Mucosa of stomach (tissue), 1 donor: ENCODE measurements at regions not wholly inside any gene's neighbourhood (a gene's known extent, or its start where the extent isn't known, plus 50 kb on each side); places are given as distances from the start of the nearest gene placed in this dataset.

Source experiments
- H3K27me3 ChIP-seq: one replicate; pipeline ENCODE4 v1.7.0; 2013; ENCODE audit warnings: mild to moderate bottlenecking, low read length; ENCODE audit not compliant: control insufficient read depth, insufficient read depth
- H3K36me3 ChIP-seq: one replicate; pipeline ENCODE4 v1.7.0; 2013; ENCODE audit warnings: low read length; ENCODE audit not compliant: control insufficient read depth, insufficient read depth
- H3K4me1 ChIP-seq: one replicate; pipeline ENCODE4 v1.7.0; 2013; ENCODE audit warnings: mild to moderate bottlenecking, low read length; ENCODE audit not compliant: control insufficient read depth, insufficient read depth
- H3K4me3 ChIP-seq: one replicate; pipeline ENCODE4 v1.7.0; 2013; ENCODE audit warnings: low read length
- H3K9ac ChIP-seq: one replicate; pipeline ENCODE4 v1.7.0; 2013; ENCODE audit warnings: mild to moderate bottlenecking, low read length, moderate library complexity
- H3K9me3 ChIP-seq: one replicate; pipeline ENCODE4 v1.7.0; 2013; ENCODE audit warnings: mild to moderate bottlenecking, low read length, moderate library complexity; ENCODE audit not compliant: control insufficient read depth
- donor health status: Pancreatic carcinoma.

DNA sequence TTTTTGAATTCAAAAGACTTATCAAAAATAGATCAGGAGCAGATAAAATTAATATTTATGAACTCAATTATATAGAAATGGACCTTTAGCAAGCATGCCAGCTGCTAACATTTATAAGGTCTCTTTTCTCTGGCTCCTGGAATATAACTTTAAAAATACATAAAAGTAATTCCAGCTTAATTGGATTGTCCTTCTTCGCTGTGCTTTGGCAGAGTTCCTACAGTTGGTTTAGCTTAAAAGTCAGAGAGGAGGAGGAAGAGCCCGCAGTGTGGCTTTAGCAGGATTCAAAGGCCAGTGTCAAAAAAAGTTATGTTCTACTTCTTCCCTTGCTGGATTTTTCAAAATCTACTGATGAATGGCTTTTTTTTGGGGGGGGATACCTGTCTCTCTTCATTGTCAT is 1484.9 kb upstream of the TMEM132C start:
- no peaks in the 10 kb centered on the region for H3K4me1 ChIP-seq
- no peak overlapping the region for H3K9ac ChIP-seq
- H3K27me3 ChIP-seq: no peaks in the 10 kb centered on the region
- H3K36me3 ChIP-seq: no peaks in the 10 kb centered on the region
- H3K4me3 ChIP-seq: no peak overlapping the region
- H3K9me3 ChIP-seq: no peaks in the 10 kb centered on the region

DNA sequence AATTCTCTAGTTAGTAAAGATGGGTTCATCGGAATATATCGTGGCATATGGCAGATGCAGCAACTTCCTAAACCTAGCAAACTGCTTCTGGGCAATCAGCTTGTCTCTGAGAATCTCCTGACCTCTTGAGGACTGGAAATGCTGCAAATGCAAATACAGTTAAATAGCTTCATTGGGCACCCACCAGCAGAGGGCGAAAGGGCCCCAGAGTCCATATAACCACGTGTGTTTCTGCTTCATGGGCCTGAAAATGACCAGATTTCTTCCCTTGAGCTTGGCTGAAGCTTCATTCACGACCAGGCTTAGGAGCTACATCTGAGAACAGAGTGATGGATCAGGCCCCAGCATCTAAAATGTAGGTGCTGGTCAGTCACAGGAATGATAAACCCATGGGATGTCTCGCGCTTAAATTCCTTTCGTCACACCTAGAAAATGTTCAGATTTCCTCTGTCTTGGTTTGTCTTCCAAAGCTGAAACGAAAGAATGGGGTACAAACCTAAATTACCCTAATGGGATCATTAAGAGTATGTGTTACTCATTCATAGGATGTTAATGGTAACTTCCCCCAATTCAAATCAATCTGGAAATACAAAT is 1482.5 kb upstream of the TMEM132C start:
- H3K4me1 ChIP-seq: no peaks in the 10 kb centered on the region
- no peaks in the 10 kb centered on the region for H3K36me3 ChIP-seq
- H3K9me3 ChIP-seq: no peaks in the 10 kb centered on the region
- H3K27me3 ChIP-seq: no peaks in the 10 kb centered on the region
- H3K4me3 ChIP-seq: no peak overlapping the region
- H3K9ac ChIP-seq: no peak overlapping the region

DNA sequence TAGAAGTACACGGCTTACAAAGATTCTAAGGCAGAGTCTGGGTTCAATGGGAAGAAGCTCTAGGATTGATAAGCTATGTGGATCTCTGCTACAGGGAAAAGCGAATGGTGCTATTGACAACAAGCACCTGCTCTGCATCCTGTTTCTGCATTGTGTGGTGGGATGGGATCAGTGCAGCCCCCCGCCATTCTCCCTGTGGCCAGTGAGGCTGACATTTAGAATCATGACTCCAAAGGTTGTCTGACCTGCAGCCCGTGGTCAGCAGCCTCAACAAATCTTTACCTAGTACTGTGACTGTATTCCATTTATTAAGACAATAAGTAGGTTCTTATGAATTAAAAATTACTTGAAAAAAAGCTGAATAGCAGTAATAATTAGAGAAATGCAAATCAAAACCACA is 1477.0 kb upstream of the TMEM132C start:
- Histone ChIP-seq H3K9me3 (no peaks in the 10 kb centered on the region), H3K27me3 (no peaks in the 10 kb centered on the region), H3K36me3 (no peaks in the 10 kb centered on the region), H3K9ac (no peak overlapping the region), H3K4me1 (no peaks in the 10 kb centered on the region), H3K4me3 (no peak overlapping the region)

DNA sequence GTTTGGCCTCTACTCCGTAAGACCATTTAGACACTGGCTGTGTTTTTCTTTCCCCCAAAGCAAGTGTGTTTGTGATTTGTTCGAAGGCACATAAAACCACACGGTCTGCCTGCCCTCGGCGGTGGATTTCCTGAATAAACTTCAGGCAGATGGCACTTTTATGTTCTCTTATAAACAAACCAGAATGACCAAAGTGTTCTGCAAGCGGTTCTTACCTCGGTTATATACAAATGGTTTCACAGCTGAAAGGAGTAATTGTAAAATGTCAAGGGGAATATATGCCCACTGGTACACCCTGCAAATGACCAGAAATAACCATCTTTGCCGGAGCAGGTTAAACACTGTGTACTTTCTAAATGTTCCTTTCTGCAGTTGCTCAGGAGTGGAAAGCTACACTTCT is 1475.8 kb upstream of the TMEM132C start:
- Histone ChIP-seq H3K4me1 (no peaks in the 10 kb centered on the region), H3K9ac (no peak overlapping the region), H3K4me3 (no peak overlapping the region), H3K9me3 (no peaks in the 10 kb centered on the region), H3K27me3 (no peaks in the 10 kb centered on the region), H3K36me3 (no peaks in the 10 kb centered on the region)

DNA sequence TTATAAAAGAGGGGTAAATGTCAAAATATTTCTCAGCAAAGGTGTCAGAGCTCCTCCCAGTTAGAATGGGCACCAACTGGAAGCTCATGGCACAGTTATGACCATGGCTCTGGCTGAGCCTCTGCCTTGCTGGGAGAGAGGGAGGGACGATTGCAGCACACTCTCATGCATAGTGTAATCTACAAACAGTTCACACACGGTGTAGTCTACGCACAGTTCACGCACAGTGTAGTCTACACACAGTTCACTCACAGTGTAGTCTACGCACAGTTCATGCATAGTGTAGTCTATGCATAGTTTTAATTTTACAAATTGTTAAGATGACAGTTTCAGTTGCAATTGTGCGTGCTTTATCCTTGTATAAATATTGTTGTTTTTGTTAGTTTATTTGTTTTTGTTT is 1474.6 kb upstream of the TMEM132C start:
- no peaks in the 10 kb centered on the region for H3K36me3 ChIP-seq
- no peaks in the 10 kb centered on the region for H3K27me3 ChIP-seq
- H3K9me3 ChIP-seq: no peaks in the 10 kb centered on the region
- H3K9ac ChIP-seq: no peak overlapping the region
- H3K4me3 ChIP-seq: no peak overlapping the region
- no peaks in the 10 kb centered on the region for H3K4me1 ChIP-seq

DNA sequence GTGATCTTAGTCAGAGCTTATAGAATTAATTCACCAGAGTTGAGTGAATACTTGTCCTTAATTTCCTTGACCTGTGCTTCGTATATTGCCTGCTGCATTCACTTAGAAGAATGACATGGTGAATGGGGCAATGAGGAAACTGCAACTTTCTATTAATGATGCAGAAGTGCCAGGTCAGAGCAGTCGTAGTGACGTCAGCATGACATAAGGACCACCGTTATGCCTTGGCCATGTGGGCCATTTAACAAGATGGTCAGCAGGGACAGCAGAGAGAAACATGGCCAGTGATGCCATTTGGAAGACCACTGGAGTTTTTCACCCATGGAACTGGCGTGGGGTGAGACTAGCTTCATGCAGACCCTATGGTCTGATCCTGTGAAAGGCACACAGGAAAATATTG is 1469.4 kb upstream of the TMEM132C start:
- Histone ChIP-seq H3K9me3 (no peaks in the 10 kb centered on the region), H3K27me3 (no peaks in the 10 kb centered on the region), H3K4me3 (no peak overlapping the region), H3K36me3 (no peaks in the 10 kb centered on the region), H3K9ac (no peak overlapping the region), H3K4me1 (no peaks in the 10 kb centered on the region)

DNA sequence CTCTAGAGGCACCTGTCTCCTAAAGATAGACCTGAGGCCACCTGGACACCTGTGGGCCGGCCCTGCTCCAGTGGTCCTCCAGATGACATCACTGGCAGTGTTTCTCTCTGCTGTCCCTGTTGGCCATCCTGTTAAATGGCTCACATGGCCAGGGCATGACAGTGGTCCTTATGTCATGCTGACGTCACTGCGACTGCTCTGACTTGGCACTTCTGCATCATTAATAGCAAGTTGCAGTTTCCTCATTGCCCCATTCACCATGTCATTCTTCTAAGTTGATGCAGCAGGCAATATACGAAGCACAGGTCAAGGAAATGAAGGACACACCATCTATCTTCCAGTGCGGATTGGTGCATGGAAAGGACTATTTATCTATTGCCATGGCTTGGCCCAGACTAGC is 1468.5 kb upstream of the TMEM132C start:
- Histone ChIP-seq H3K9ac (no peak overlapping the region), H3K27me3 (no peaks in the 10 kb centered on the region), H3K9me3 (no peaks in the 10 kb centered on the region), H3K4me3 (no peak overlapping the region), H3K36me3 (no peaks in the 10 kb centered on the region), H3K4me1 (no peaks in the 10 kb centered on the region)

DNA sequence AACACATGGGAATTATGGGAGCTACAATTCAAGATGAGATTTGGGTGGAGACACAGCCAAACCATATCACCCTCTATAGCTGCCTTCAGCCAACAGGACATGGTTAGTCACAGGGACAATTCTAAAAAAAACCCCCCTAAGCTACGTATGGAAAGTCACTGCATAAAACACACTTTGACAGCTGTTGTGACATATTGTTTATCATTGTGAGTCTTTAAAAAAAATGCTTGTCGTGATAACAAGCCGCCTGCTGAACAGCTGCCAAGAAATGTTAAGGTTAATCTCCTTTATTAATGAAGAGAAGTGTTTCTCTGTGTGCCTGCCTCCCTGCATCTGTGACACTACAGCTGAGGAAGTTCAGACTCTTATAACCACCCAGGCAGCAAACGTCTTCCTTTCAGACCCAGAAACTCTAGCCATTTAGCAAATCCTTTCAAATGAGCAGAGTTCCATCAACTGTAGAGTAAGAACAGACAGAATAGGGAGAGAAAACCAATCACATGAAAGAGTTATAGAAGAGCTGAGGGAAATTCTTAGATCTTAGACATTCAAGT is 1459.6 kb upstream of the TMEM132C start:
- Histone ChIP-seq H3K9me3 (no peaks in the 10 kb centered on the region), H3K4me3 (no peak overlapping the region), H3K27me3 (no peaks in the 10 kb centered on the region), H3K4me1 (no peaks in the 10 kb centered on the region), H3K36me3 (no peaks in the 10 kb centered on the region), H3K9ac (no peak overlapping the region)

DNA sequence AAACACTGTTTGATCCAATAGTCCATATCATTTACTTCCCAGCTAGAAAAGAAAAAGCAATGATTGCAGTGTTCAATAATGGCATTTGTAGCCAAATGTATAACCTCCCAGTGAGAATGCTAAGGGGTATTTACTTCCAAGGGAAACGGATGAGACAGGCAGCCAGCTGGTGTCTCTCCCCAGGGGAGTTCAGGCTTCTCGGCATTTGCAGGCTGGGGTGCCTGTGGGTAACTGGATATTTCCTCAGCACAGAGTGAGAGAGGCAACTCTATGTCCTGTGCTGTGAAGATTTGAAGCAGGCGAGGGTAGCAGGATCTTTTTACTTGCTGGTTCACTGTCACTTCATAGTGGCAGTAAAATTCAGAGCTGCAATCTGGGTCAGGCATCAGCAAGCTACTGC is 1455.6 kb upstream of the TMEM132C start:
- H3K36me3 ChIP-seq: no peaks in the 10 kb centered on the region
- H3K9ac ChIP-seq: no peak overlapping the region
- H3K9me3 ChIP-seq: no peaks in the 10 kb centered on the region
- no peak overlapping the region for H3K4me3 ChIP-seq
- no peaks in the 10 kb centered on the region for H3K4me1 ChIP-seq
- H3K27me3 ChIP-seq: no peaks in the 10 kb centered on the region

DNA sequence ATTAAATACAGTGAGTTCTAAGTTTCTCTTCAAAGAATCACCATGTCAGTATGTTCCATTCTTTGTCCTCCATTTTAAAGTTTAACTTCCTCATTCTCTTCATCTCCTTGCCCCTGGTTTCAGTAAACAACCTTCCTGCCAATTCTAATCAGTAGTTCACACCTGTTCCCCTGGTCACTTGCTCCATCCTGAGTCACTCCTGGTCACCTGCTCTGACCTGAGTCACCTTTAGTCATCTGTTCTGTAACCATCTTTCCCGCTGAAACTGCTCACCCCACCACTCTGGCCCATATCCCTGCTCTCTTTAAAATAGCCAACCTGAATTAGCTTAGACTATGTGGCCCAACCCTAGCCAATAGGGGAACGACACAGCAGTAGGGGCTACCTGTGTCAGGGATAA is 1447.4 kb upstream of the TMEM132C start:
- no peaks in the 10 kb centered on the region for H3K9me3 ChIP-seq
- no peak overlapping the region for H3K4me3 ChIP-seq
- no peaks in the 10 kb centered on the region for H3K4me1 ChIP-seq
- H3K27me3 ChIP-seq: no peaks in the 10 kb centered on the region
- no peak overlapping the region for H3K9ac ChIP-seq
- H3K36me3 ChIP-seq: no peaks in the 10 kb centered on the region

DNA sequence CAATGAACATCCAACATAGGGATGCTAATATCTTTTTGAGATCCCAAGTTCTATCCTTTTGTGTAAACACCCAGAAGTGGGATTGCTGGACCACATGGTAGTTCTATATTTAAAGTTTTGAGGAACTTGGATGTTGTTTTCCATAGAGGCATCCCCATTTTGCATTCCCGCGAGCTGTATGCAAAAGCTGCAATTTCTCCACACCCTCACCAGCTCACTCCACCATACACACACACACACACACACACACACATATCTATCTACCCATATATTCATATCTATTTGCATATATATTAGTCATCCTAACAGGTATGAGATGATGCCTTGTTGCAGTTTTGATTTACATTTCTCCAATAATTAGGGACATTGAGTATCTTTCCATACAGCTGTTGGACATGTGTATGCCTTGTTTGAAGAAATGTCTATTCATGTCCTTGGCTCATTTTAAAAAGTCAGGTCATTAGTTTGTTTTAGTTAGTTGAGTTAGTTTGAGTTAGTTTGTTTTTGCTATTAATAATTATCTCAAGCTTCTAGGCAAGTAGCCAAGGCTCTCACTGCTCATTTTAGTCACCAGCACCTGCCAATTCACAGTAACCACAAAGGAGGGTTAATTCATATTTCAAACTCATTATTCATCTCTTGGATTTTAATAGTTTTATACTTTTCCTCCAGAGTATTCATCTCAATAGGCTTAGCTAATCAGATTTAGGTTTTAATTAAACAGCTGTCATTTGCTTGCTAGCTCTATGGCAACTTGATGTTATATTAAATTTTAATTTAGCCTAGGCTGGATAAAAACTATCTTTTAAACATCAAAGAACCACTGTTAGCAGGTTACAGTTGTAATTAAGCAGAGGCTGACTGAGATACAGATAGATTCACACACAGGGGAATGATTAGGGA is 1435.9 kb upstream of the TMEM132C start:
- no peaks in the 10 kb centered on the region for H3K4me1 ChIP-seq
- H3K36me3 ChIP-seq: no peaks in the 10 kb centered on the region
- H3K27me3 ChIP-seq: no peaks in the 10 kb centered on the region
- H3K9ac ChIP-seq: no peak overlapping the region
- H3K9me3 ChIP-seq: no peaks in the 10 kb centered on the region
- H3K4me3 ChIP-seq: no peak overlapping the region

DNA sequence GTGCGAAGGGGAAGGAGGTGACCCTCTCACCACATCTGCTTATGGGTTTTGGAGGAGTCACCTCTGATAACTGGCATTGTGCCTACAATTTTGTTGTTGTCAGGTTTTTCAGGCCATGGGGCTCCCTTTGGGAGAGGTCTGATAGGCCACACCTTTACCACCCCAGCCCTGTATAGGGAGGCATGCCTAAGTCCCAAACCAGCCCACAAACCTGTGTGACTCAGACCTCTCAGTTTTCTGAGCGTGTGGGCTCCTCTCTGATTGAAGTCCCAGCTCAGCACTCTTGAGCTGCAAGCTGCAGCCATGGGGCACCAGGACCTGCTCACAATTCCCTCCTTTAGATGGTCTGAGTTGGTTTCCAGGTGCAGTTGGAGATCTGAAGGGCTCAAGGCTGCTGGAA is 1429.3 kb upstream of the TMEM132C start:
- Histone ChIP-seq H3K9me3 (no peaks in the 10 kb centered on the region), H3K27me3 (no peaks in the 10 kb centered on the region), H3K4me3 (no peak overlapping the region), H3K4me1 (no peaks in the 10 kb centered on the region), H3K9ac (no peak overlapping the region), H3K36me3 (no peaks in the 10 kb centered on the region)
